Pancreas (tissue), 10 donors: ENCODE measurements at regions not wholly inside any gene's neighbourhood (a gene's known extent, or its start where the extent isn't known, plus 50 kb on each side); places are given as distances from the start of the nearest gene placed in this dataset.

ENCODE experiments used
- ATAC-seq, 4 donors: fragments of 200-7000 bp; cut with Tn5 transposase; one replicate each; pipeline versions ENCODE4 v1.8.0 to v1.9.1; 2020; ENCODE audit warnings: mild to moderate bottlenecking in 4 of 4, moderate library complexity in 4 of 4
- DNase-seq, 6 donors: peaks; one replicate each; pipeline ENCODE4 v3.0.0-alpha.2; 2020
- FAIRE-seq: peaks from 2 replicates; lab custom pipeline; 2012; peaks lifted over from hg19 to GRCh38; lab: Jason Lieb, UNC
- H3K27ac ChIP-seq, 4 donors: fragments of 200-600 bp; sonication (generic); 1 replicate in 3 of 4; 2 replicates in 1 of 4; pipeline versions ENCODE4 v1.5.0 to v1.8.0; 2020
- H3K27me3 ChIP-seq, 4 donors: fragments of 200-600 bp; one replicate each; pipeline ENCODE4 v1.8.0; 2021
- H3K36me3 ChIP-seq, 3 donors: fragments of 200-600 bp; sonication (generic) in 1 of 3; one replicate each; pipeline versions ENCODE4 v1.5.0 to v1.8.0; 2020 to 2021
- H3K4me1 ChIP-seq, 3 donors: fragments of 200-600 bp; one replicate each; pipeline ENCODE4 v1.8.0; 2021
- H3K4me3 ChIP-seq, 4 donors: fragments of 200-600 bp; sonication (generic) in 2 of 4; one replicate each; pipeline versions ENCODE4 v1.5.0 to v1.8.0; 2020 to 2021
- H3K9me3 ChIP-seq, 4 donors: fragments of 200-600 bp; one replicate each; pipeline ENCODE4 v1.8.0; 2021
- CTCF ChIP-seq, 4 donors: fragments of 200-600 bp; sonication (generic) in 3 of 4; IDR thresholded peaks; one replicate each; pipeline versions ENCODE4 v1.5.0 to v1.8.0; 2021; ENCODE audit warnings: antibody characterized with exemption in 4 of 4
- WGBS, 2 donors: extraction: QIAGEN DNeasy Blood & Tissue Kit; methylation state at CpG; one replicate each; pipeline ENCODE4 v1.1.7; 2013; 5-methylcytosine and 5-hydroxymethylcytosine counted together
- intact Hi-C, 3 donors: fragments of 100-400 bp; cut with DNase I; formaldehyde crosslinking; loops; one replicate each; pipeline versions ENCODE4 v1.11.1 to v1.14.2; 2022
- donor health status: healthy with polysubstance abuse.
- donor health status: DM: no; HTN: no; CAD: no; lungs with moderate emphysema.
- donor health status: DM: no; HTN: no; CAD: no.
- donor health status: control.
- donor health status: control.
- donor health status: Bipolar disorder and iron deficiency.
- donor health status: DM: yes; HTN: yes; CAD: no.
- donor health status: DM: no; HTN: no; CAD: no.
- donor health status: DM: no; HTN: no; CAD: no.
- donor health status: DM: yes; HTN: yes; CAD: no.

GRCh38 chr5:13045897-13046551, 898.5 kb downstream of the DNAH5 start:
- no peak for TF ChIP-seq CTCF (IDR thresholded peaks at IDR 0.05)
- Histone ChIP-seq H3K27me3 (no peaks in the 10 kb centered on the region), H3K4me3 (no peak overlapping the region), H3K27ac (no peak overlapping the region), H3K9me3 (no peaks in the 10 kb centered on the region), H3K36me3 (no peaks in the 10 kb centered on the region), H3K4me1 (no peaks in the 10 kb centered on the region)
- intact Hi-C loops: no loop called here
- WGBS, 2 donors: 52 to 54% methylated on average over 3 of the region's 3 CpGs
- ATAC-seq (no peak), FAIRE-seq (no peak), DNase-seq (no peak)

- no peaks in the 10 kb centered on the region for H3K36me3 ChIP-seq
- no peak for ATAC-seq
- no peaks in the 10 kb centered on the region for H3K4me1 ChIP-seq
- H3K27ac ChIP-seq: no peak overlapping the region
- TF ChIP-seq CTCF (IDR thresholded peaks at IDR 0.05): no peak
- FAIRE-seq: no peak
- H3K27me3 ChIP-seq: no peaks in the 10 kb centered on the region
- H3K4me3 ChIP-seq: no peak overlapping the region
- DNase-seq: no peak
- H3K9me3 ChIP-seq: no peaks in the 10 kb centered on the region
- intact Hi-C loops: no loop called here
- 38 to 57% methylated on average over 2 of the region's 2 CpGs for WGBS, 2 donors
These were observed 910.4 kb downstream of the DNAH5 start for GRCh38 chr5:13034061-13034460.

- no peak overlapping the region for H3K27ac ChIP-seq
- no peaks in the 10 kb centered on the region for H3K9me3 ChIP-seq
- 21 to 22% methylated on average over 1 of the region's 1 CpG for WGBS, 2 donors
- FAIRE-seq (no peak), DNase-seq (no peak), ATAC-seq (no peak)
- no peaks in the 10 kb centered on the region for H3K27me3 ChIP-seq
- intact Hi-C loops: no loop called here
- no peaks in the 10 kb centered on the region for H3K36me3 ChIP-seq
- H3K4me1 ChIP-seq: no peaks in the 10 kb centered on the region
- no peak for TF ChIP-seq CTCF (IDR thresholded peaks at IDR 0.05)
- no peak overlapping the region for H3K4me3 ChIP-seq
These were observed 915.3 kb downstream of the DNAH5 start for GRCh38 chr5:13029211-13029610.

GRCh38 chr5:13027874-13028273, 916.6 kb downstream of the DNAH5 start:
- H3K4me1 ChIP-seq: no peaks in the 10 kb centered on the region
- no peak overlapping the region for H3K27ac ChIP-seq
- no peaks in the 10 kb centered on the region for H3K36me3 ChIP-seq
- intact Hi-C loops: no loop called here
- no peaks in the 10 kb centered on the region for H3K9me3 ChIP-seq
- ATAC-seq: no peak
- TF ChIP-seq CTCF (IDR thresholded peaks at IDR 0.05): no peak
- no peaks in the 10 kb centered on the region for H3K27me3 ChIP-seq
- FAIRE-seq: no peak
- no peak overlapping the region for H3K4me3 ChIP-seq
- DNase-seq: no peak
- 43 to 44% methylated on average over 4 of the region's 4 CpGs for WGBS, 2 donors

GRCh38 chr5:13019729-13020128, 924.8 kb downstream of the DNAH5 start:
- Histone ChIP-seq H3K4me3 (no peak overlapping the region), H3K36me3 (no peaks in the 10 kb centered on the region), H3K27me3 (no peaks in the 10 kb centered on the region), H3K27ac (no peak overlapping the region), H3K4me1 (no peaks in the 10 kb centered on the region), H3K9me3 (no peaks in the 10 kb centered on the region)
- TF ChIP-seq CTCF (IDR thresholded peaks at IDR 0.05): no peak
- no peak for FAIRE-seq
- intact Hi-C loops: no loop called here
- no peak for ATAC-seq
- 11 to 39% methylated on average over 1 of the region's 1 CpG for whole genome bisulfite sequencing, 2 donors
- no peak for DNase-seq
